GM13977 (cell line): ENCODE measurements at regions not wholly inside any gene's neighbourhood (a gene's known extent, or its start where the extent isn't known, plus 50 kb on each side); places are given as distances from the start of the nearest gene placed in this dataset.
"Not testable (repeated sequence)": the region's sequence is repeated elsewhere in the genome, so short reads cannot be mapped to it uniquely, and the experiment has no call there.

Experiments used
- DNase-seq: peaks from one replicate; pipeline ENCODE4 v3.0.0; 2012; ENCODE audit warnings: low spot score
- in situ Hi-C: fragments of 300-500 bp; cut with MboI; formaldehyde crosslinking; loops from one replicate; pipeline ENCODE4 v1.12.0; 2022; ENCODE audit warnings: low sequenced_read_pairs, low pct_unique_long_range_greater_than_20kb, mixed read lengths, inconsistent platforms; ENCODE audit not compliant: unreplicated experiment
- TF ChIP-seq, protein P1 (sequence below): IDR thresholded peaks from 2 replicates; pipeline ENCODE4 v1.5.1; 2012; ENCODE audit warnings: mild to moderate bottlenecking, control low read depth; ENCODE audit not compliant: insufficient read depth; ENCODE audit errors: extremely low read depth, missing control alignments

DNA sequence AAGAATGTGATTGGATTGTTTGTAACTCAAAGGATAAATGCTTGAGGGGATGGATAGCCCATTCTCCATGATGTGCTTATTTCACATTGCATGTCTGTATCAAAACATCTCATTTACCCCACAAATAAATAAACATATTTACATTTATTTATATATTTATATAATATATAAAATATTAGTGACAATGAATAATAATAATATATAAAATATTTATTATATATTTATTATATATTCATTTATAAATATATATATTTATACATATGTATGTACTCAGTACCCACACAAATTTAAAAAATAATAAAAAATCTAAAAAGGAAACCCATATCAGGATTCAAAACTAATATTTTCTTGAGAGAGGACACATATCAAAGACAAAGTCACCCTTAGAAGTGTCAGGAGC lies 429.9 kb downstream of the KCNJ2 start:
- TF ChIP-seq, protein P1, sequence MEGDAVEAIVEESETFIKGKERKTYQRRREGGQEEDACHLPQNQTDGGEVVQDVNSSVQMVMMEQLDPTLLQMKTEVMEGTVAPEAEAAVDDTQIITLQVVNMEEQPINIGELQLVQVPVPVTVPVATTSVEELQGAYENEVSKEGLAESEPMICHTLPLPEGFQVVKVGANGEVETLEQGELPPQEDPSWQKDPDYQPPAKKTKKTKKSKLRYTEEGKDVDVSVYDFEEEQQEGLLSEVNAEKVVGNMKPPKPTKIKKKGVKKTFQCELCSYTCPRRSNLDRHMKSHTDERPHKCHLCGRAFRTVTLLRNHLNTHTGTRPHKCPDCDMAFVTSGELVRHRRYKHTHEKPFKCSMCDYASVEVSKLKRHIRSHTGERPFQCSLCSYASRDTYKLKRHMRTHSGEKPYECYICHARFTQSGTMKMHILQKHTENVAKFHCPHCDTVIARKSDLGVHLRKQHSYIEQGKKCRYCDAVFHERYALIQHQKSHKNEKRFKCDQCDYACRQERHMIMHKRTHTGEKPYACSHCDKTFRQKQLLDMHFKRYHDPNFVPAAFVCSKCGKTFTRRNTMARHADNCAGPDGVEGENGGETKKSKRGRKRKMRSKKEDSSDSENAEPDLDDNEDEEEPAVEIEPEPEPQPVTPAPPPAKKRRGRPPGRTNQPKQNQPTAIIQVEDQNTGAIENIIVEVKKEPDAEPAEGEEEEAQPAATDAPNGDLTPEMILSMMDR = no peak
- in situ Hi-C loops = no loop called here
- DNase-seq = no peak

DNA sequence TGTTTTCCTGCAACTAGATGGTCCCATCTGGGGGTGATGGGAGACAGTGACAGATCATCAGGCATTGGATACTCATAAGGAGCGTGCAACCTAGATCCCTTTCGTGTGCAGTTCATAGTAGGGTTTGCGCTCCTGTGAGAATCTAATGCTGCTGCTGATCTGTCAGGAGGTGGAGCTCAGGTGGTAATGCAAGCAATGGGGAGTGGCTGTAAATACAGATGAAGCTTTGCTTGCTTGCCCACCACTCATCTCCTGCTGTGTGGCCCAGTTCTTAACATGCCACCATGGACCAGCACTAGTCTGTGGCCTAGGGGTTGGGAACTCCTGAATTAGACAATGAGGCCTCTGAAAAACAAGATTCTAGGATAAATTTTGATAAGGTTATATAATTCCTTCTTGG lies 430.6 kb downstream of the KCNJ2 start:
- DNase-seq, in situ Hi-C loops: not testable (repeated sequence)

DNA sequence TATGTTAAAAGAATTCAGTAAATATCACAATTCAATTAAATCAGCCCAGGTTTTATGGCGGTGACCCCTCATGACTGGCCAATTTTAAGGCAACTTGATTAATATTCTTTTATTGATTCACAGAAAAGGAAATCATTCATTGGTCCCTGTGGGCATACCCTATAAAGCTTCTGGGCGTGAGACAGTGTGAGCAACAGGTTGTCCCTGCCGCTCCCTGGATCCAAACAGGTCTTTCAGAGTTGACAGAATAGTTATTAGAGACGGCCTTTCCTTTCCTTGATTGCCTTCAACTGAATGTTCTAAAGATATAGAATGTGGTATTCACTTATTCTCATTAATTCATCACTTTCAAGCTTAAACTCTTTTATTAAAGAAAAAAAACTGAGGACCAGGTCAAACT lies 433.9 kb downstream of the KCNJ2 start:
- DNase-seq = no peak
- TF ChIP-seq, protein P1 = no peak
- in situ Hi-C loops = no loop called here

DNA sequence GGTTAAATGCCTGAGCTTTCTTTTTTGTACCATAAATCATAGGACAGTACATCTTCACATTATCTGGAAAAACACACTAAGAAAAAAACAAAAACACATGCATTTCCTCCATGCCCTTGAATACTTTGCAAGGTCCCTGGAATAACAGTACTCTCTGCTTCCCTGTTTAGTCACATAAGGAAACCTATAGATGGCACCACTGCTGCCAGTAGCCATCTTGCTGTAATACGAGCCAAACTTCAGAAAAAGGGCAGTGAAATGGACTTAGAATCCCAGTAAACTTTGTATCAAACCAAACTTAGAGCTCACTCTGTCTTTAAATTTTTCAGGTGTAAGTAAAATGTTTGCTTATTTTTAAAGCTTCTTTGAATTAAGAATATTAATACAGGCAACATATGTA lies 435.5 kb downstream of the KCNJ2 start:
- in situ Hi-C loops = no loop called here
- TF ChIP-seq, protein P1 = no peak
- no peak for DNase-seq

DNA sequence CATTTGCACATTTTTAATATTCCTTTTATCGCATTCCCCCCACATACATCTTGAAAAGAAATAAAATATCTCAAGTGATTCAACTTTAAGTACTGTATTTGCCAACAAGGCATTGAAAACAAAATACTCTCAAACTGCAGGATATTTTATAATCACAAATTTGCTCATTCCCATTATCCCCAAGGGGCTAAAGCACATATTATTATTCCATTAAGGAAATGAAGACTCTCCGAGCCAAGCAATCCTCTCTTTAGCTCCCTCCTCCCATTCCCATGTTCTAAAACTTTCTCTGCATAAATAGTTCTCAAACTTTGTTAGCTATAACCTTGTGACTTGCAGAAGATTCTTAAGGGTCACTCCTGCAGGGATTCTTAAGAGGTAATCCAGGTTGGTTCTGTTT lies 436.8 kb downstream of the KCNJ2 start:
- TF ChIP-seq, protein P1 = no peak
- no peak for DNase-seq
- in situ Hi-C loops = no loop called here

DNA sequence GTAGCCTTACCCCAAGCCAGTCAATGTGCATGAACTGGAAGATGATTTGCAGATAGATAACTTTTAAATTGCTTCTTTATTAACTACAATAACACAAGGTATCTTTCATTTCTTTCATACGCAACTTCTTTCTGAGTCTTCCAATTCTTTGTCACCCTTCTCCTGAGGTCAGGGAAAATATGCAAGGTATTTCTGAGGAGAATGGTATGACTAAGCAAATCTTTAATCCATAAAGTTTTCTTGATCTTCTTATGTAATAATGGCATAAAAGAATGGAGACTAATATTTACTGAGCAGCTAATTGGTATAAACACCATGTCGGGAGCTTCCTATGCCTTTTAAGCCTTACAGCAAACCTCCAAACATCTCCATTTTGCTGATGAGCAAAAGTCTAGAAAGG lies 438.9 kb downstream of the KCNJ2 start:
- DNase-seq = no peak
- TF ChIP-seq, protein P1 = no peak
- in situ Hi-C loops = no loop called here

DNA sequence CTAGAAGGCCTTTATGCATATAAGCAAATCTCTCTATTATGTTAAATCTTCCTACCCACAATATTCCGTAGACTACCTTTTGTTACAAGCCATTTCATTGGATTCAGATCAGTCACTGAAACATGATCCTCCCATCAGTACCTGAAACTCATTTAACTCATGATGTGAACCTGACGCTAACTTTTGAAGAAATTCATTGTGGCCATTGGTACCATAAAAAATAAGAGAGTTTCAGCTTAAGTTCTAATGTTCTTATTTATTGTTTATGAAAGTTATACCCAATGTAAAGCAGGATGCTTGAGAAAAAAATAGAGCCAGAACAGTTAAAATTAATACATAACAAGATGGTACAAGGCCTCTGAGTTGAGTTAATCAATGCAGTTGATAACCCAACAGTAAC lies 439.6 kb downstream of the KCNJ2 start:
- in situ Hi-C loops = no loop called here

More for the DNA sequence above, 439.6 kb downstream of the KCNJ2 start:
- TF ChIP-seq, protein P1 = no peak
- DNase-seq = no peak
